Caco-2 (cell line): ENCODE measurements at regions not wholly inside any gene's neighbourhood (a gene's known extent, or its start where the extent isn't known, plus 50 kb on each side); places are given as distances from the start of the nearest gene placed in this dataset.

Source experiments
- BruUV-seq: library from RNA; stranded (reverse); fragments of 400-500 nt; replicated peaks from 2 replicates; lab custom pipeline; 2021; lab: Mats Ljungman, UMichigan
- CTCF ChIA-PET: fragments of 300-600 bp; sonication (Branson Sonifier 250); formaldehyde crosslinking; loops from one replicate; lab custom pipeline; 2022; ENCODE audit warnings: antibody characterized with exemption; lab: Charles Lee
- POLR2A ChIA-PET: fragments of 300-600 bp; sonication (Branson Sonifier 250); formaldehyde crosslinking; loops from one replicate; lab custom pipeline; 2022; ENCODE audit warnings: antibody characterized with exemption; lab: Charles Lee
- DNase-seq, 2 experiments: peaks; one replicate each; pipeline versions ENCODE4 v3.0.0 to v3.0.0-alpha.2; 2020 to 2022
- H3K27me3 ChIP-seq: replicated peaks from 2 replicates; pipeline ENCODE4 v1.6.0; 2011; ENCODE audit warnings: low read length; ENCODE audit not compliant: control insufficient read depth, insufficient read depth
- H3K36me3 ChIP-seq: 2 replicates; pipeline ENCODE4 v1.5.1; 2011; ENCODE audit warnings: low read length; ENCODE audit not compliant: control insufficient read depth, insufficient read depth
- H3K4me1 ChIP-seq: fragments of 250-450 bp; sonication (Bioruptor Pico); 2 replicates; pipeline ENCODE4 v1.5.1; 2020; ENCODE audit warnings: mild to moderate bottlenecking
- H3K4me3 ChIP-seq: 2 replicates; pipeline ENCODE4 v1.5.1; 2011; ENCODE audit warnings: low read depth, mild to moderate bottlenecking, control low read depth, low read length
- H3K9me3 ChIP-seq: fragments of 250-450 bp; sonication (Bioruptor Pico); 2 replicates; pipeline ENCODE4 v1.5.1; 2020; ENCODE audit warnings: mild to moderate bottlenecking, moderate library complexity
- H3K27ac Mint-ChIP-seq: one replicate; pipeline ENCODE4 v1.8.0; 2022; ENCODE audit warnings: mixed read lengths; ENCODE audit not compliant: unreplicated experiment
- H3K27me3 Mint-ChIP-seq: one replicate; pipeline ENCODE4 v1.8.0; 2022; ENCODE audit warnings: mixed read lengths; ENCODE audit not compliant: insufficient read depth, unreplicated experiment
- H3K36me3 Mint-ChIP-seq: one replicate; pipeline ENCODE4 v1.8.0; 2022; ENCODE audit warnings: mild to moderate bottlenecking, mixed read lengths; ENCODE audit not compliant: insufficient read depth, unreplicated experiment
- H3K4me1 Mint-ChIP-seq: one replicate; pipeline ENCODE4 v1.8.0; 2022; ENCODE audit warnings: low read depth, mixed read lengths; ENCODE audit not compliant: unreplicated experiment
- H3K4me3 Mint-ChIP-seq: one replicate; pipeline ENCODE4 v1.8.0; 2022; ENCODE audit warnings: mild to moderate bottlenecking, moderate library complexity, mixed read lengths; ENCODE audit not compliant: unreplicated experiment
- H3K9me3 Mint-ChIP-seq: one replicate; pipeline ENCODE4 v1.8.0; 2022; ENCODE audit warnings: mixed read lengths; ENCODE audit not compliant: unreplicated experiment
- intact Hi-C: fragments of 100-400 bp; cut with micrococcal nuclease; formaldehyde crosslinking; loops from one replicate; pipeline ENCODE4 v1.10.0; 2022; ENCODE audit not compliant: unreplicated experiment
- TF ChIP-seq, protein P1 (sequence below), 2 experiments: fragments of 200-600 bp in 1 of 2; IDR thresholded peaks; 1 replicate in 1 of 2; 2 replicates in 1 of 2; pipeline versions ENCODE4 v1.5.1 to v1.8.0; 2011 to 2022; ENCODE audit warnings: antibody characterized with exemption in 1 of 2, control low read depth in 1 of 2, inconsistent platforms in 1 of 2, low read depth in 1 of 2, low read length in 1 of 2, mild to moderate bottlenecking in 1 of 2, moderate library complexity in 1 of 2; ENCODE audit not compliant: insufficient read depth in 1 of 2, severe bottlenecking in 1 of 2, unreplicated experiment in 1 of 2

GRCh38 chr3:113113361-113113760 is 98.0 kb upstream of the BOC start:
- BruUV-seq, result no TSS peak
- TF ChIP-seq, protein P1, sequence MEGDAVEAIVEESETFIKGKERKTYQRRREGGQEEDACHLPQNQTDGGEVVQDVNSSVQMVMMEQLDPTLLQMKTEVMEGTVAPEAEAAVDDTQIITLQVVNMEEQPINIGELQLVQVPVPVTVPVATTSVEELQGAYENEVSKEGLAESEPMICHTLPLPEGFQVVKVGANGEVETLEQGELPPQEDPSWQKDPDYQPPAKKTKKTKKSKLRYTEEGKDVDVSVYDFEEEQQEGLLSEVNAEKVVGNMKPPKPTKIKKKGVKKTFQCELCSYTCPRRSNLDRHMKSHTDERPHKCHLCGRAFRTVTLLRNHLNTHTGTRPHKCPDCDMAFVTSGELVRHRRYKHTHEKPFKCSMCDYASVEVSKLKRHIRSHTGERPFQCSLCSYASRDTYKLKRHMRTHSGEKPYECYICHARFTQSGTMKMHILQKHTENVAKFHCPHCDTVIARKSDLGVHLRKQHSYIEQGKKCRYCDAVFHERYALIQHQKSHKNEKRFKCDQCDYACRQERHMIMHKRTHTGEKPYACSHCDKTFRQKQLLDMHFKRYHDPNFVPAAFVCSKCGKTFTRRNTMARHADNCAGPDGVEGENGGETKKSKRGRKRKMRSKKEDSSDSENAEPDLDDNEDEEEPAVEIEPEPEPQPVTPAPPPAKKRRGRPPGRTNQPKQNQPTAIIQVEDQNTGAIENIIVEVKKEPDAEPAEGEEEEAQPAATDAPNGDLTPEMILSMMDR (IDR thresholded peaks at IDR 0.05; ENCODE audit: insufficient read depth in 1 of 2, low read depth in 1 of 2, low read length in 1 of 2, severe bottlenecking in 1 of 2, unreplicated experiment in 1 of 2), result no peak
- H3K36me3 Mint-ChIP-seq, result no peaks in the 10 kb centered on the region
- H3K9me3 ChIP-seq, result no peaks in the 10 kb centered on the region
- intact Hi-C loops, result no loop called here
- no peak overlapping the region for H3K4me3 Mint-ChIP-seq
- no peaks in the 10 kb centered on the region for H3K9me3 Mint-ChIP-seq
- no peaks in the 10 kb centered on the region for H3K4me1 ChIP-seq
- peaks cover 7% of the 10 kb centered on the region for H3K4me1 Mint-ChIP-seq
- no peak overlapping the region for H3K27ac Mint-ChIP-seq
- H3K4me3 ChIP-seq, result no peak overlapping the region
- H3K27me3 Mint-ChIP-seq, result peaks cover 8% of the 10 kb centered on the region
- ChIA-PET POLR2A (no interaction called here), CTCF (no interaction called here)
- DNase-seq, result no peak
- H3K27me3 ChIP-seq, result no peaks in the 10 kb centered on the region
- no peaks in the 10 kb centered on the region for H3K36me3 ChIP-seq

- ChIA-PET POLR2A (no interaction called here), CTCF (no interaction called here)
- H3K27me3 ChIP-seq, result no peaks in the 10 kb centered on the region
- no peaks in the 10 kb centered on the region for H3K4me1 Mint-ChIP-seq
- DNase-seq, result no peak
- no peaks in the 10 kb centered on the region for H3K9me3 Mint-ChIP-seq
- H3K27me3 Mint-ChIP-seq, result peaks cover 2% of the 10 kb centered on the region
- no peaks in the 10 kb centered on the region for H3K4me1 ChIP-seq
- no peak overlapping the region for H3K4me3 Mint-ChIP-seq
- no peak overlapping the region for H3K27ac Mint-ChIP-seq
- no peak overlapping the region for H3K4me3 ChIP-seq
- H3K36me3 ChIP-seq, result no peaks in the 10 kb centered on the region
- intact Hi-C loops, result no loop called here
- H3K36me3 Mint-ChIP-seq, result no peaks in the 10 kb centered on the region
- H3K9me3 ChIP-seq, result no peaks in the 10 kb centered on the region
- TF ChIP-seq, protein P1 (IDR thresholded peaks at IDR 0.05; ENCODE audit: insufficient read depth in 1 of 2, low read depth in 1 of 2, low read length in 1 of 2, severe bottlenecking in 1 of 2, unreplicated experiment in 1 of 2), result no peak
- no TSS peak for BruUV-seq
Observed at GRCh38 chr3:113117511-113118234, 93.7 kb upstream of the BOC start.

GRCh38 chr3:113118336-113118735 is 93.0 kb upstream of the BOC start:
- Mint-ChIP-seq H3K27ac (no peak overlapping the region), H3K9me3 (no peaks in the 10 kb centered on the region), H3K36me3 (no peaks in the 10 kb centered on the region), H3K4me3 (no peak overlapping the region), H3K4me1 (no peaks in the 10 kb centered on the region), H3K27me3 (no peaks in the 10 kb centered on the region)
- H3K36me3 ChIP-seq, result no peaks in the 10 kb centered on the region
- CTCF ChIA-PET, result no interaction called here
- POLR2A ChIA-PET, result no interaction called here
- TF ChIP-seq, protein P1 (IDR thresholded peaks at IDR 0.05; ENCODE audit: insufficient read depth in 1 of 2, low read depth in 1 of 2, low read length in 1 of 2, severe bottlenecking in 1 of 2, unreplicated experiment in 1 of 2), result no peak
- H3K27me3 ChIP-seq, result no peaks in the 10 kb centered on the region
- no peaks in the 10 kb centered on the region for H3K4me1 ChIP-seq
- H3K9me3 ChIP-seq, result no peaks in the 10 kb centered on the region
- BruUV-seq, result no TSS peak
- DNase-seq, result no peak
- intact Hi-C loops, result no loop called here
- H3K4me3 ChIP-seq, result no peak overlapping the region
